Spleen (tissue), 11 donors: ENCODE measurements at regions not wholly inside any gene's neighbourhood (a gene's known extent, or its start where the extent isn't known, plus 50 kb on each side); places are given as distances from the start of the nearest gene placed in this dataset.

ENCODE experiments used
- DNase-seq: peaks from one replicate; pipeline ENCODE4 v3.0.0-alpha.2; 2020
- H3K27ac ChIP-seq, 8 donors: fragments of 200-600 bp; sonication (generic) in 7 of 8; 1 replicate in 4 of 8; 2 replicates in 4 of 8; pipeline versions ENCODE4 v1.5.0 to v1.8.0; 2016 to 2021; ENCODE audit warnings: inconsistent platforms in 4 of 8, mild to moderate bottlenecking in 4 of 8, moderate library complexity in 1 of 8
- H3K27me3 ChIP-seq, 7 donors: fragments of 200-600 bp; sonication (generic) in 6 of 7; replicated peaks in 1 of 7; 1 replicate in 4 of 7; 2 replicates in 3 of 7; pipeline versions ENCODE4 v1.5.0 to v1.8.0; 2016 to 2021; ENCODE audit warnings: inconsistent platforms in 3 of 7, mild to moderate bottlenecking in 1 of 7
- H3K36me3 ChIP-seq, 6 donors: fragments of 200-600 bp; sonication (generic) in 5 of 6; 1 replicate in 4 of 6; 2 replicates in 2 of 6; pipeline versions ENCODE4 v1.5.0 to v1.8.0; 2016 to 2021; ENCODE audit warnings: inconsistent platforms in 2 of 6
- H3K4me1 ChIP-seq, 6 donors: fragments of 200-600 bp; sonication (generic) in 5 of 6; 1 replicate in 3 of 6; 2 replicates in 3 of 6; pipeline versions ENCODE4 v1.5.0 to v1.8.0; 2016 to 2021; ENCODE audit warnings: inconsistent platforms in 3 of 6
- H3K4me3 ChIP-seq, 8 donors: fragments of 200-600 bp; sonication (generic) in 7 of 8; 1 replicate in 4 of 8; 2 replicates in 4 of 8; pipeline versions ENCODE4 v1.5.0 to v1.8.0; 2016 to 2021; ENCODE audit warnings: inconsistent platforms in 4 of 8, mild to moderate bottlenecking in 4 of 8, moderate library complexity in 2 of 8
- H3K9me3 ChIP-seq, 8 donors: fragments of 200-600 bp; sonication (generic) in 7 of 8; 1 replicate in 4 of 8; 2 replicates in 4 of 8; pipeline versions ENCODE4 v1.5.0 to v1.8.0; 2016 to 2021; ENCODE audit warnings: inconsistent platforms in 4 of 8
- POLR2A ChIP-seq, 3 donors: fragments of 450-650 bp; IDR thresholded peaks; one replicate each; pipeline ENCODE4 v1.5.1; 2017; ENCODE audit warnings: antibody characterized with exemption in 3 of 3, mild to moderate bottlenecking in 1 of 3
- POLR2AphosphoS5 ChIP-seq, 3 donors: sonication (generic); formaldehyde crosslinking; IDR thresholded peaks; one replicate each; pipeline ENCODE4 v1.5.1; 2017; ENCODE audit warnings: antibody characterized with exemption in 3 of 3
- WGBS, 5 donors: extraction: QIAGEN DNeasy Blood & Tissue Kit in 3 of 5; methylation state at CpG; one replicate each; pipeline versions ENCODE4 v1.1.5 to v1.1.7; 2013 to 2018; 5-methylcytosine and 5-hydroxymethylcytosine counted together
- intact Hi-C: fragments of 100-400 bp; cut with DNase I; formaldehyde crosslinking; loops from one replicate; pipeline ENCODE4 v1.15.0; 2023; ENCODE audit warnings: low total_unique reads
- TF ChIP-seq, protein P1 (sequence below), 11 experiments: fragments of 200-600 bp in 7 of 11; fragments of 450-650 bp in 4 of 11; sonication (generic) in 4 of 11; IDR thresholded peaks in 8 of 11; conservative IDR thresholded peaks in 3 of 11; 1 replicate in 7 of 11; 2 replicates in 4 of 11; pipeline versions ENCODE4 v1.4.0 to v1.8.0; 2016 to 2021; ENCODE audit warnings: antibody characterized with exemption in 11 of 11, inconsistent platforms in 4 of 11, mild to moderate bottlenecking in 1 of 11
- donor health status: healthy with polysubstance abuse.
- donor health status: DM: no; HTN: no; CAD: no; lungs with moderate emphysema.
- donor health status: DM: no; HTN: no; CAD: no.
- donor health status: Bipolar disorder and iron deficiency.
- donor health status: healthy.
- donor health status: DM: no; HTN: no; CAD: no.
- donor health status: DM: yes; HTN: yes; CAD: no.

DNA sequence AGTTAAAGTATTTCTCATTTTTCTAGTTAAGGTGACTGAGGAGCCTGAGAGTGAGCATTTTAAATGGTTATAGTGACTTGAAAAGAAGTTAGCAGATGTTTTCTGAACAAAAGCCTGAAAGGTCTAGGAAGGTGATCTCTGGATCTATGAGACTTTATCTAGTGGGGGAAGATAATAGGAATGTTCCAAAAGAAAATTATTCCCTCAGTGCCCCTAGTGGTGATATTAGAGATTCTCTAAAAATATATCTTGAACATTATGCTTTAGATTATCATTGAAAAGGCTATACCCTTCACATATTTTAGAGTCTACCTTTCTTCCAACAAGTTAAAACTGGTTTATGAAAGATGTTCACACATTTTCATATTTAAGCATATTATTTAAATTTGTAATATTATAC is 69.0 kb upstream of the SPANXN1 start:
- H3K27me3 ChIP-seq, result no peaks in the 10 kb centered on the region
- intact Hi-C loops, result no loop called here
- no peaks in the 10 kb centered on the region for H3K9me3 ChIP-seq
- TF ChIP-seq, protein P1, sequence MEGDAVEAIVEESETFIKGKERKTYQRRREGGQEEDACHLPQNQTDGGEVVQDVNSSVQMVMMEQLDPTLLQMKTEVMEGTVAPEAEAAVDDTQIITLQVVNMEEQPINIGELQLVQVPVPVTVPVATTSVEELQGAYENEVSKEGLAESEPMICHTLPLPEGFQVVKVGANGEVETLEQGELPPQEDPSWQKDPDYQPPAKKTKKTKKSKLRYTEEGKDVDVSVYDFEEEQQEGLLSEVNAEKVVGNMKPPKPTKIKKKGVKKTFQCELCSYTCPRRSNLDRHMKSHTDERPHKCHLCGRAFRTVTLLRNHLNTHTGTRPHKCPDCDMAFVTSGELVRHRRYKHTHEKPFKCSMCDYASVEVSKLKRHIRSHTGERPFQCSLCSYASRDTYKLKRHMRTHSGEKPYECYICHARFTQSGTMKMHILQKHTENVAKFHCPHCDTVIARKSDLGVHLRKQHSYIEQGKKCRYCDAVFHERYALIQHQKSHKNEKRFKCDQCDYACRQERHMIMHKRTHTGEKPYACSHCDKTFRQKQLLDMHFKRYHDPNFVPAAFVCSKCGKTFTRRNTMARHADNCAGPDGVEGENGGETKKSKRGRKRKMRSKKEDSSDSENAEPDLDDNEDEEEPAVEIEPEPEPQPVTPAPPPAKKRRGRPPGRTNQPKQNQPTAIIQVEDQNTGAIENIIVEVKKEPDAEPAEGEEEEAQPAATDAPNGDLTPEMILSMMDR (IDR thresholded peaks at IDR 0.05 in 8 of 11, conservative IDR thresholded peaks at IDR 0.05 in 3 of 11), result no peak
- no peak for TF ChIP-seq POLR2A (IDR thresholded peaks at IDR 0.05)
- TF ChIP-seq POLR2AphosphoS5 (IDR thresholded peaks at IDR 0.05), result no peak
- no peak overlapping the region for H3K27ac ChIP-seq
- no peak for DNase-seq
- no peaks in the 10 kb centered on the region for H3K36me3 ChIP-seq
- H3K4me1 ChIP-seq, result no peaks in the 10 kb centered on the region
- no peak overlapping the region for H3K4me3 ChIP-seq

DNA sequence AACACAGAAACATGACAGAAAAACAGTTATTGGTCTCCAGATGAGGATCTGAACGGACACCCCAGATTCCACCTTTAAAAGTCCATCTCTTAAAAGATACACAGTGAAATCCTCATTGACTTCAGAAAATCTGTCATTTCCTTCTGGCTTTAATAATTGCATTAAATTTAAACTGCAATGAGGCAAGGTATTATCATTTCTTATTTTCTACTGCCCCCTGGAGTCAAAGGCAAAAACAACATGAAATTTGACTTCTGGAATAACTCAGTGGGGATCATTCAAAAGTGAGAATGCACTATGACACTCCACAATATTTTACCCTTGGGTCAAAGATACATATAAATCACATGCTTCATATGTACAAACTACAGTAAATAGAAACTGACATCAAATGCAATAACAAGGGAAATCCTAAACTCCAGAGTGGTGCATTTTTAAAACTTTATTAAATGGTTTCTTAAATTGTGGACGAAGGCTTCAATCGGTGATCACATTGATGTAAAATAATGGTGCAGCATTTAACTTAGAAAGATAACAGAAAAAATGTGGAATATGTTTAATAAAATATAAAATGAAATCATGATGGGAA is 56.4 kb upstream of the SPANXN1 start:
- Histone ChIP-seq H3K27ac (no peak overlapping the region), H3K36me3 (no peaks in the 10 kb centered on the region), H3K27me3 (no peaks in the 10 kb centered on the region), H3K4me1 (no peaks in the 10 kb centered on the region), H3K4me3 (no peak overlapping the region), H3K9me3 (no peaks in the 10 kb centered on the region)
- 58 to 67% (median 60%) methylated on average over 3 of the region's 3 CpGs for WGBS, 5 donors
- TF ChIP-seq POLR2AphosphoS5 (IDR thresholded peaks at IDR 0.05), result no peak
- TF ChIP-seq, protein P1 (IDR thresholded peaks at IDR 0.05 in 8 of 11, conservative IDR thresholded peaks at IDR 0.05 in 3 of 11), result peak in 2 of 11 experiments; percentile 9 to 12
- intact Hi-C loops, result no loop called here
- DNase-seq, result no peak
